Gastrocnemius medialis (tissue), 4 donors: ENCODE measurements at regions not wholly inside any gene's neighbourhood (a gene's known extent, or its start where the extent isn't known, plus 50 kb on each side); places are given as distances from the start of the nearest gene placed in this dataset.

ENCODE experiments used
- ATAC-seq, 2 donors: fragments of 150-250 bp; one replicate each; pipeline ENCODE4 v1.9.1; 2016
- DNase-seq, 2 donors: peaks; one replicate each; pipeline ENCODE4 v3.0.0-alpha.2; 2019
- H3K27ac ChIP-seq, 4 donors: fragments of 200-600 bp; sonication (generic); 1 replicate in 1 of 4; 2 replicates in 3 of 4; pipeline ENCODE4 v1.5.1; 2016 to 2018; ENCODE audit warnings: mild to moderate bottlenecking in 2 of 4, moderate library complexity in 1 of 4
- H3K27me3 ChIP-seq, 3 donors: fragments of 200-600 bp; sonication (generic) in 2 of 3; 1 replicate in 1 of 3; 2 replicates in 2 of 3; pipeline versions ENCODE4 v1.5.1 to v1.6.0; 2016 to 2019; ENCODE audit warnings: mild to moderate bottlenecking in 1 of 3, moderate library complexity in 1 of 3
- H3K36me3 ChIP-seq, 2 donors: fragments of 200-600 bp; sonication (generic) in 1 of 2; one replicate each; pipeline ENCODE4 v1.5.1; 2017 to 2018
- H3K4me1 ChIP-seq, 2 donors: fragments of 200-600 bp; sonication (generic) in 1 of 2; one replicate each; pipeline ENCODE4 v1.5.1; 2016 to 2017; ENCODE audit warnings: mild to moderate bottlenecking in 2 of 2
- H3K4me3 ChIP-seq, 4 donors: fragments of 200-600 bp; sonication (generic) in 3 of 4; 1 replicate in 1 of 4; 2 replicates in 3 of 4; pipeline ENCODE4 v1.5.1; 2016 to 2019; ENCODE audit warnings: mild to moderate bottlenecking in 2 of 4
- H3K9me3 ChIP-seq, 3 donors: fragments of 200-600 bp; sonication (generic) in 2 of 3; 1 replicate in 1 of 3; 2 replicates in 2 of 3; pipeline ENCODE4 v1.5.1; 2016 to 2019
- CTCF ChIP-seq, 5 experiments: fragments of 450-650 bp in 3 of 5; fragments of 200-600 bp in 2 of 5; sonication (generic) in 2 of 5; IDR thresholded peaks in 4 of 5; conservative IDR thresholded peaks in 1 of 5; 1 replicate in 4 of 5; 2 replicates in 1 of 5; pipeline ENCODE4 v1.5.1; 2016 to 2019; ENCODE audit warnings: antibody characterized with exemption in 5 of 5, mild to moderate bottlenecking in 3 of 5, moderate library complexity in 3 of 5
- POLR2A ChIP-seq, 2 donors: fragments of 450-650 bp; IDR thresholded peaks; one replicate each; pipeline ENCODE4 v1.6.1; 2017; ENCODE audit warnings: antibody characterized with exemption in 2 of 2, mild to moderate bottlenecking in 2 of 2, moderate library complexity in 2 of 2
- in situ Hi-C, 4 donors: fragments of 200-750 bp; cut with MboI; loops; one replicate each; pipeline versions ENCODE4 v1.15.0 to v1.8.0; 2017; ENCODE audit warnings: low sequenced_read_pairs in 4 of 4
- intact Hi-C: fragments of 100-400 bp; cut with DNase I; formaldehyde crosslinking; loops from one replicate; pipeline ENCODE4 v1.15.1; 2023; ENCODE audit warnings: low total_unique reads

GRCh38 chr13:90089051-90089450, 1258.4 kb upstream of the MIR17HG start:
- no peaks in the 10 kb centered on the region for H3K27me3 ChIP-seq
- H3K27ac ChIP-seq = no peak overlapping the region
- in situ Hi-C loops (no loop called here), intact Hi-C loops (no loop called here)
- ATAC-seq = no peak
- H3K4me1 ChIP-seq = no peaks in the 10 kb centered on the region
- H3K9me3 ChIP-seq = no peaks in the 10 kb centered on the region
- no peak for DNase-seq
- no peaks in the 10 kb centered on the region for H3K36me3 ChIP-seq
- no peak overlapping the region for H3K4me3 ChIP-seq
- TF ChIP-seq CTCF (IDR thresholded peaks at IDR 0.05 in 4 of 5, conservative IDR thresholded peaks at IDR 0.05 in 1 of 5) (no peak), POLR2A (IDR thresholded peaks at IDR 0.05) (no peak)

- H3K27ac ChIP-seq = no peak overlapping the region
- no peaks in the 10 kb centered on the region for H3K4me1 ChIP-seq
- H3K4me3 ChIP-seq = no peak overlapping the region
- TF ChIP-seq CTCF (IDR thresholded peaks at IDR 0.05 in 4 of 5, conservative IDR thresholded peaks at IDR 0.05 in 1 of 5) (no peak), POLR2A (IDR thresholded peaks at IDR 0.05) (no peak)
- intact Hi-C loops = no loop called here
- no peaks in the 10 kb centered on the region for H3K27me3 ChIP-seq
- no peaks in the 10 kb centered on the region for H3K9me3 ChIP-seq
- ATAC-seq (no peak), DNase-seq (no peak)
- in situ Hi-C loops = no loop called here
- H3K36me3 ChIP-seq = no peaks in the 10 kb centered on the region
Observed at GRCh38 chr13:90091611-90092010, 1255.9 kb upstream of the MIR17HG start.

- H3K4me3 ChIP-seq = no peak overlapping the region
- DNase-seq = no peak
- in situ Hi-C loops (no loop called here), intact Hi-C loops (no loop called here)
- H3K27ac ChIP-seq = no peak overlapping the region
- H3K9me3 ChIP-seq = no peaks in the 10 kb centered on the region
- no peaks in the 10 kb centered on the region for H3K4me1 ChIP-seq
- TF ChIP-seq CTCF (IDR thresholded peaks at IDR 0.05 in 4 of 5, conservative IDR thresholded peaks at IDR 0.05 in 1 of 5) (no peak), POLR2A (IDR thresholded peaks at IDR 0.05) (no peak)
- no peak for ATAC-seq
- H3K36me3 ChIP-seq = no peaks in the 10 kb centered on the region
- H3K27me3 ChIP-seq = no peaks in the 10 kb centered on the region
Observed at GRCh38 chr13:90094357-90094756, 1253.1 kb upstream of the MIR17HG start.

GRCh38 chr13:90098577-90098976, 1248.9 kb upstream of the MIR17HG start:
- Histone ChIP-seq H3K4me1 (no peaks in the 10 kb centered on the region), H3K27ac (no peak overlapping the region), H3K4me3 (no peak overlapping the region), H3K36me3 (no peaks in the 10 kb centered on the region), H3K9me3 (no peaks in the 10 kb centered on the region), H3K27me3 (no peaks in the 10 kb centered on the region)
- DNase-seq (no peak), ATAC-seq (no peak)
- intact Hi-C loops = no loop called here
- no peak for TF ChIP-seq CTCF (IDR thresholded peaks at IDR 0.05 in 4 of 5, conservative IDR thresholded peaks at IDR 0.05 in 1 of 5)
- no peak for TF ChIP-seq POLR2A (IDR thresholded peaks at IDR 0.05)
- in situ Hi-C loops = no loop called here

GRCh38 chr13:90099847-90100246, 1247.6 kb upstream of the MIR17HG start:
- Histone ChIP-seq H3K27ac (no peak overlapping the region), H3K27me3 (no peaks in the 10 kb centered on the region), H3K9me3 (no peaks in the 10 kb centered on the region), H3K36me3 (no peaks in the 10 kb centered on the region), H3K4me3 (no peak overlapping the region), H3K4me1 (no peaks in the 10 kb centered on the region)
- ATAC-seq (no peak), DNase-seq (no peak)
- TF ChIP-seq POLR2A (IDR thresholded peaks at IDR 0.05) (no peak), CTCF (IDR thresholded peaks at IDR 0.05 in 4 of 5, conservative IDR thresholded peaks at IDR 0.05 in 1 of 5) (no peak)
- in situ Hi-C loops = no loop called here
- intact Hi-C loops = no loop called here
